C4-2B (cell line): ENCODE measurements at regions not wholly inside any gene's neighbourhood (a gene's known extent, or its start where the extent isn't known, plus 50 kb on each side); places are given as distances from the start of the nearest gene placed in this dataset.

Source experiments
- CTCF ChIP-seq: fragments of 450-650 bp; conservative IDR thresholded peaks from 2 replicates; pipeline ENCODE4 v1.5.1; 2017; ENCODE audit warnings: mild to moderate bottlenecking
- ZFX ChIP-seq: fragments of 450-650 bp; IDR thresholded peaks from 2 replicates; pipeline ENCODE4 v1.6.1; 2017

GRCh38 chr1:76003946-76004345, 70.6 kb upstream of the ST6GALNAC3 start:
- TF ChIP-seq CTCF = no peak
- TF ChIP-seq ZFX = no peak
